ENCODE measurements at regions not wholly inside any gene's neighbourhood (a gene's known extent, or its start where the extent isn't known, plus 50 kb on each side); places are given as distances from the start of the nearest gene placed in this dataset.

GRCh38 chr9:129465834-129466535 lies 154.9 kb downstream of the C9orf50 start:
- TF ChIP-seq, protein P1, sequence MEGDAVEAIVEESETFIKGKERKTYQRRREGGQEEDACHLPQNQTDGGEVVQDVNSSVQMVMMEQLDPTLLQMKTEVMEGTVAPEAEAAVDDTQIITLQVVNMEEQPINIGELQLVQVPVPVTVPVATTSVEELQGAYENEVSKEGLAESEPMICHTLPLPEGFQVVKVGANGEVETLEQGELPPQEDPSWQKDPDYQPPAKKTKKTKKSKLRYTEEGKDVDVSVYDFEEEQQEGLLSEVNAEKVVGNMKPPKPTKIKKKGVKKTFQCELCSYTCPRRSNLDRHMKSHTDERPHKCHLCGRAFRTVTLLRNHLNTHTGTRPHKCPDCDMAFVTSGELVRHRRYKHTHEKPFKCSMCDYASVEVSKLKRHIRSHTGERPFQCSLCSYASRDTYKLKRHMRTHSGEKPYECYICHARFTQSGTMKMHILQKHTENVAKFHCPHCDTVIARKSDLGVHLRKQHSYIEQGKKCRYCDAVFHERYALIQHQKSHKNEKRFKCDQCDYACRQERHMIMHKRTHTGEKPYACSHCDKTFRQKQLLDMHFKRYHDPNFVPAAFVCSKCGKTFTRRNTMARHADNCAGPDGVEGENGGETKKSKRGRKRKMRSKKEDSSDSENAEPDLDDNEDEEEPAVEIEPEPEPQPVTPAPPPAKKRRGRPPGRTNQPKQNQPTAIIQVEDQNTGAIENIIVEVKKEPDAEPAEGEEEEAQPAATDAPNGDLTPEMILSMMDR (IDR thresholded peaks at IDR 0.05 in 4 of 5, conservative IDR thresholded peaks at IDR 0.05 in 1 of 5), result no peak
- no peak for TF ChIP-seq POLR2A (IDR thresholded peaks at IDR 0.05)
